Transverse colon (tissue), 4 donors: ENCODE measurements at regions not wholly inside any gene's neighbourhood (a gene's known extent, or its start where the extent isn't known, plus 50 kb on each side); places are given as distances from the start of the nearest gene placed in this dataset.

Experiments used
- DNase-seq: peaks from one replicate; pipeline ENCODE4 v3.0.0-alpha.2; 2019
- H3K27ac ChIP-seq, 4 donors: fragments of 200-600 bp; sonication (generic); 2 replicates each; pipeline ENCODE4 v1.5.1; 2016 to 2018; ENCODE audit warnings: inconsistent platforms in 4 of 4
- H3K27me3 ChIP-seq: fragments of 200-600 bp; sonication (generic); 2 replicates; pipeline ENCODE4 v1.5.1; 2017; ENCODE audit warnings: inconsistent platforms
- H3K36me3 ChIP-seq, 4 donors: fragments of 200-600 bp; sonication (generic); 2 replicates each; pipeline ENCODE4 v1.5.1; 2017 to 2019; ENCODE audit warnings: inconsistent platforms in 4 of 4
- H3K4me1 ChIP-seq, 4 donors: fragments of 200-600 bp; sonication (generic); 2 replicates each; pipeline ENCODE4 v1.5.1; 2017 to 2020; ENCODE audit warnings: inconsistent platforms in 4 of 4
- H3K4me3 ChIP-seq, 4 donors: fragments of 200-600 bp; sonication (generic); 1 replicate in 1 of 4; 2 replicates in 3 of 4; pipeline versions ENCODE4 v1.5.1 to v1.6.1; 2017 to 2019; ENCODE audit warnings: inconsistent platforms in 4 of 4
- H3K9me3 ChIP-seq, 2 donors: fragments of 200-600 bp; sonication (generic); 2 replicates each; pipeline ENCODE4 v1.5.1; 2017 to 2019; ENCODE audit warnings: inconsistent platforms in 2 of 2
- CTCF ChIP-seq, 5 experiments: fragments of 200-600 bp in 3 of 5; fragments of 450-650 bp in 2 of 5; sonication (generic) in 3 of 5; IDR thresholded peaks; 1 replicate in 2 of 5; 2 replicates in 3 of 5; pipeline ENCODE4 v1.5.1; 2016 to 2017; ENCODE audit warnings: antibody characterized with exemption in 5 of 5, inconsistent platforms in 3 of 5, mild to moderate bottlenecking in 2 of 5, moderate library complexity in 1 of 5
- EP300 ChIP-seq: sonication (generic); formaldehyde crosslinking; IDR thresholded peaks from one replicate; pipeline ENCODE4 v1.6.1; 2017; ENCODE audit warnings: antibody characterized with exemption, low read depth
- POLR2A ChIP-seq: fragments of 450-650 bp; IDR thresholded peaks from one replicate; pipeline ENCODE4 v1.6.1; 2016; ENCODE audit warnings: antibody characterized with exemption, mild to moderate bottlenecking, moderate library complexity
- POLR2AphosphoS5 ChIP-seq, 3 donors: sonication (generic); formaldehyde crosslinking; IDR thresholded peaks; one replicate each; pipeline ENCODE4 v1.6.1; 2016; ENCODE audit warnings: antibody characterized with exemption in 3 of 3
- WGBS, 2 donors: methylation state at CpG; one replicate each; pipeline ENCODE4 v1.1.5; 2018; ENCODE audit warnings: low coverage in 1 of 2; 5-methylcytosine and 5-hydroxymethylcytosine counted together
- in situ Hi-C, 4 donors: fragments of 200-750 bp; cut with MboI; loops; one replicate each; pipeline versions ENCODE4 v1.15.0 to v1.15.1; 2017; ENCODE audit warnings: low sequenced_read_pairs in 3 of 4, low pct_ligation_motif_present in 1 of 4, low pct_unique_long_range_greater_than_20kb in 1 of 4
- intact Hi-C: fragments of 100-400 bp; cut with DNase I; formaldehyde crosslinking; loops from one replicate; pipeline ENCODE4 v1.15.1; 2023; ENCODE audit warnings: low total_unique reads

- H3K4me1 ChIP-seq = peaks cover 0 to 39% (median 25%) of the 10 kb centered on the region in 4 donors
- H3K27ac ChIP-seq = peak overlapping the region; percentile 70 to 79 (median 74)
- H3K36me3 ChIP-seq = no peaks in the 10 kb centered on the region
- peak; percentile 74 for DNase-seq
- peaks cover 33% of the 10 kb centered on the region for H3K27me3 ChIP-seq
- H3K9me3 ChIP-seq = no peaks in the 10 kb centered on the region
- intact Hi-C loops (loop anchor here (10.0 kb wide), 1 partner anchor 969 kb away; the partner anchor contains the start of gene SOX2), in situ Hi-C loops (loop anchor here (10.0 to 25.0 kb wide), 2 partner anchors 971 to 979 kb away; partner anchors contain the start of gene SOX2 (in 1 of the 4))
- peak overlapping the region in 2 of 4 donors; percentile 56 to 58 for H3K4me3 ChIP-seq
- WGBS, 2 donors = 0 to 1% methylated on average over 2 to 5 of the region's 5 CpGs
- no peak for TF ChIP-seq POLR2AphosphoS5 (IDR thresholded peaks at IDR 0.05)
- peak; percentile 78 to 90 (median 86) for TF ChIP-seq CTCF (IDR thresholded peaks at IDR 0.05)
Observed at GRCh38 chr3:182683453-182683852, 109.9 kb upstream of the ATP11B start.

- in situ Hi-C loops (loop anchor here (10.0 to 25.0 kb wide), 2 partner anchors 972 to 979 kb away; partner anchors contain the start of gene SOX2 (in 1 of the 4)), intact Hi-C loops (loop anchor here (10.0 kb wide), 1 partner anchor 969 kb away; the partner anchor contains the start of gene SOX2)
- no peaks in the 10 kb centered on the region for H3K36me3 ChIP-seq
- no peak for DNase-seq
- no peak overlapping the region for H3K4me3 ChIP-seq
- H3K27me3 ChIP-seq = peaks cover 33% of the 10 kb centered on the region
- TF ChIP-seq POLR2AphosphoS5 (IDR thresholded peaks at IDR 0.05) (no peak), POLR2A (no peak), EP300 (no peak), CTCF (IDR thresholded peaks at IDR 0.05) (no peak)
- no peaks in the 10 kb centered on the region for H3K9me3 ChIP-seq
- no peak overlapping the region for H3K27ac ChIP-seq
- H3K4me1 ChIP-seq = peaks cover 0 to 39% (median 25%) of the 10 kb centered on the region in 4 donors
- 0 to 7% methylated on average over 1 of the region's 1 CpG for WGBS, 2 donors
Observed at GRCh38 chr3:182683858-182684257, 109.4 kb upstream of the ATP11B start.

- TF ChIP-seq CTCF (IDR thresholded peaks at IDR 0.05) = no peak
- no peak for TF ChIP-seq POLR2A
- TF ChIP-seq EP300 = no peak
- no peak for TF ChIP-seq POLR2AphosphoS5 (IDR thresholded peaks at IDR 0.05)
- no peak overlapping the region for H3K4me3 ChIP-seq
- 29 to 31% methylated on average over 5 of the region's 5 CpGs for WGBS, 2 donors
- H3K27ac ChIP-seq = no peak overlapping the region
- H3K27me3 ChIP-seq = peaks cover 33% of the 10 kb centered on the region
- no peak for DNase-seq
- in situ Hi-C loops = loop anchor here (10.0 to 25.0 kb wide), 2 partner anchors 974 to 981 kb away; partner anchors contain the start of gene SOX2 (in 1 of the 4)
- no peaks in the 10 kb centered on the region for H3K9me3 ChIP-seq
- no peaks in the 10 kb centered on the region for H3K36me3 ChIP-seq
- H3K4me1 ChIP-seq = peaks cover 0 to 39% (median 25%) of the 10 kb centered on the region in 4 donors
- intact Hi-C loops = loop anchor here (10.0 kb wide), 1 partner anchor 971 kb away; the partner anchor contains the start of gene SOX2
Observed at GRCh38 chr3:182686033-182686886, 107.0 kb upstream of the ATP11B start.

- H3K4me1 ChIP-seq = peaks cover 0 to 12% (median 4%) of the 10 kb centered on the region in 4 donors
- no peak for DNase-seq
- peaks cover 25% of the 10 kb centered on the region for H3K27me3 ChIP-seq
- no peak overlapping the region for H3K4me3 ChIP-seq
- 60 to 87% methylated on average over 1 to 2 of the region's 2 CpGs for WGBS, 2 donors
- H3K27ac ChIP-seq = no peak overlapping the region
- in situ Hi-C loops (loop anchor here in 1 of 4 donors (25.0 kb wide), 1 partner anchor 978 kb away; the partner anchor contains the start of gene SOX2), intact Hi-C loops (no loop called here)
- no peaks in the 10 kb centered on the region for H3K9me3 ChIP-seq
- TF ChIP-seq POLR2A = no peak
- no peak for TF ChIP-seq EP300
- TF ChIP-seq CTCF (IDR thresholded peaks at IDR 0.05) = no peak
- H3K36me3 ChIP-seq = no peaks in the 10 kb centered on the region
Observed at GRCh38 chr3:182690172-182690571, 103.1 kb upstream of the ATP11B start.
